ENCODE measurements at regions not wholly inside any gene's neighbourhood (a gene's known extent, or its start where the extent isn't known, plus 50 kb on each side); places are given as distances from the start of the nearest gene placed in this dataset.
"Not testable (repeated sequence)": the region's sequence is repeated elsewhere in the genome, so short reads cannot be mapped to it uniquely, and the experiment has no call there.

DNA sequence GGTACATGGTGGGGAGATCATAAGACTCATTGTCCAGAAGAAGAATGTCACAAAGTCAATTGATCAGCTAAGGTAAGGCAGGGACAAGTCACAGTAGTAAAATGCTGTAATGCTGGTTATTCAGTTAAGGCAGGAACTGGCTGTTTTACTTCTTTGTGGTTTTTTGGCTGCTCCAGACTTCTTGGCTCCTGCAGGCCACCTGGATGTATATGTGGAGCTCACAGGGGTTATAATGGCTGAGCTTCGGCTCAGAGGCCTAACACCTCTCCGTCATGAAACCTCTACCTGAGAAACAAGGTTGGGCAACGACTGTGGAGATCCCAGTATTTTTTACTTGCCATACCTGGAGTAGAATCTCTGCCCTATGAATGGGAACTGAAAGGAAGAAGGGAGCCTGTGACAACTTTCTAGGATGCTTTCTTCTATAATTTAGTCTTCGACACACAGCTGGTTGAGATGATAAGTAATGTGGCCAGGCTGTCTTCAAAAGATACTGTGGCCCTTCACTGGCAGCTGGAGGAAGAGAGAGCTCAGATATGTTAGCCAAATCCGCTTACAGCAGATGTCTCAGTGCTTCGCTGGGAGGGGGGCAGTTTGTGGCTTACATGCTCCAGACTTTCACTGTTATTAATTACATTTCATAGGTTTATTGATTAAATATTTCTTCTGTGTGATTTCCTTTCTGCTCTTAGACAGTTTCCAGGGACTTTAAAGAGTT lies 887.8 kb downstream of the IGSF11 start:
- TF ChIP-seq, protein P1, sequence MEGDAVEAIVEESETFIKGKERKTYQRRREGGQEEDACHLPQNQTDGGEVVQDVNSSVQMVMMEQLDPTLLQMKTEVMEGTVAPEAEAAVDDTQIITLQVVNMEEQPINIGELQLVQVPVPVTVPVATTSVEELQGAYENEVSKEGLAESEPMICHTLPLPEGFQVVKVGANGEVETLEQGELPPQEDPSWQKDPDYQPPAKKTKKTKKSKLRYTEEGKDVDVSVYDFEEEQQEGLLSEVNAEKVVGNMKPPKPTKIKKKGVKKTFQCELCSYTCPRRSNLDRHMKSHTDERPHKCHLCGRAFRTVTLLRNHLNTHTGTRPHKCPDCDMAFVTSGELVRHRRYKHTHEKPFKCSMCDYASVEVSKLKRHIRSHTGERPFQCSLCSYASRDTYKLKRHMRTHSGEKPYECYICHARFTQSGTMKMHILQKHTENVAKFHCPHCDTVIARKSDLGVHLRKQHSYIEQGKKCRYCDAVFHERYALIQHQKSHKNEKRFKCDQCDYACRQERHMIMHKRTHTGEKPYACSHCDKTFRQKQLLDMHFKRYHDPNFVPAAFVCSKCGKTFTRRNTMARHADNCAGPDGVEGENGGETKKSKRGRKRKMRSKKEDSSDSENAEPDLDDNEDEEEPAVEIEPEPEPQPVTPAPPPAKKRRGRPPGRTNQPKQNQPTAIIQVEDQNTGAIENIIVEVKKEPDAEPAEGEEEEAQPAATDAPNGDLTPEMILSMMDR (IDR thresholded peaks at IDR 0.05), result no peak
- no peak for TF ChIP-seq POLR2A (IDR thresholded peaks at IDR 0.05)
- WGBS, 4 donors, result 76 to 87% (median 81%) methylated on average over 6 of the region's 6 CpGs
- intact Hi-C loops (cut with DNase I), result no loop called here

DNA sequence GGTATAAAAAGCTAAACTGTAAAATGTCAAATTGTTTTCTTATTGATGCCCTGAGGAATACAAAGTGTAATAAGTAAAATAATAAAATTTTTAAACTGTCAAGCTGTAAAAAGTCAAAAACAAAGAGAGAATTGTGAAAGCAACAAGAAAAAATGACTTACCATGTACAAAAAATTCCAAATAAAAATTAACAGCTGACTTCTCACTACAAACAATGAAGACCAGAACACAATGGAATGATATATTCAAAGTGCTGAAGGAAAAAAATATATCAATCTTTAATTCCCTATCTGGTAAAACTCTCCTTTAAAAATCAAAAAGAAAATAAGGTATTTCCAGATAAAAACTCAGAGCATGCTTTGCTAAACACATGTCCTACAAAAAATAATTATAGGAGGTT lies 883.5 kb downstream of the IGSF11 start:
- no peaks in the 10 kb centered on the region for H3K36me3 ChIP-seq (replicated peaks in 1 of 2)
- no peaks in the 10 kb centered on the region for H3K4me1 ChIP-seq (replicated peaks in 1 of 2)
- H3K4me3 ChIP-seq, result no peak overlapping the region
- no peak for TF ChIP-seq POLR2A (IDR thresholded peaks at IDR 0.05)
- TF ChIP-seq, protein P1 (IDR thresholded peaks at IDR 0.05), result no peak
- no peaks in the 10 kb centered on the region for H3K27me3 ChIP-seq
- no peak for DNase-seq
- peaks cover 0 to 22% (median 10%) of the 10 kb centered on the region in 3 donors for H3K9me3 ChIP-seq (replicated peaks in 1 of 3)
- H3K27ac ChIP-seq, result no peak overlapping the region
- intact Hi-C loops (cut with DNase I), result no loop called here

More for the DNA sequence above, 887.8 kb downstream of the IGSF11 start:
- Histone ChIP-seq H3K27me3 (peaks cover 5% of the 10 kb centered on the region), H3K36me3 (replicated peaks in 1 of 2) (no peaks in the 10 kb centered on the region), H3K4me1 (replicated peaks in 1 of 2) (no peaks in the 10 kb centered on the region), H3K27ac (no peak overlapping the region), H3K9me3 (replicated peaks in 1 of 3) (peaks cover 0 to 11% (median 10%) of the 10 kb centered on the region in 3 donors), H3K4me3 (no peak overlapping the region)
- no peak for DNase-seq

DNA sequence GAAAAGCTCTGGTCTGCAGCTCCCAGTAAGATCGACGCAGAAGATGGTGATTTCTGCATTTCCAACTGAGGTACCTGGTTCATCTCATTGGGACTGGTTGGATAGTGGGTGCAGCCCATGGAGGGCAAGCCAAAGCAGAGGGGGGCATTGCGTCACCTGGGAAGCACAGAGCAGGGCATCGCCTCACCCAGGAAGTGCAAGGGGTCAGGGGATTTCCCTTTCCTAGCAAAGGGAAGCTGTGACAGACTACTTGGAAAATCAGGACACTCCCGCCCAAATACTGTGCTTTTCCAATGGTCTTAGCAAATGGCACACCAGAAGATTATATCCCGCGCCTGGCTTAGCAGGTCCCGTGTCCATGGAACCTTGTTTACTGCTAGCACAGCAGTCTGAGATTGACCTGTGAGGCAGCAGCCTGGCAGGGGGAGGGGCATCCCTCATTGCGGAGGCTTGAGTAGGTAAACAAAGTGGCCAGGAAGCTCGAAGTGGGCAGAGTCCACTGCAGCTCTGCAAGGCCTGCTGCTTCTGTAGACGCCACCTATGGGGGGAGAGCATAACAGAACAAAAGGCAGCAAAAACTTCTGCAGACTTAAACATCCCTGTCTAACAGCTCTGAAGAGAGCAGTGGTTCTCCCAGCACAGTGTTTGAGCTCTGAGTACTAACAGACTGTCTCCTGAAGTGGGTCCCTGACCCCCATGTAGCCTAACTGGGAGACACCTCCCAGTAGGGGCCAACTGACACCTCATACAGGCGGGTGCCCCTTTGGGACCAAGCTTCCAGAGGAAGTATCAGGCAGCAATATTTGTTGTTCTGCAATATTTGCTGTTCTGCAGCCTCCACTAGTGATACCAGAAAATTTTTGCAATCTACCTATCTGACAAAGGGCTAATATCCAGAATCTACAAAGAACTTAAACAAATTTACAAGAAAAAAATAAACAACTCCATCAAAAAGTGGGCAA lies 871.7 kb downstream of the IGSF11 start:
- intact Hi-C loops (cut with DNase I); DNase-seq; H3K27me3 ChIP-seq; H3K4me3 ChIP-seq; H3K27ac ChIP-seq; H3K9me3 ChIP-seq (replicated peaks in 1 of 3); H3K4me1 ChIP-seq (replicated peaks in 1 of 2); H3K36me3 ChIP-seq (replicated peaks in 1 of 2): not testable (repeated sequence)
- WGBS, 4 donors, result 79 to 91% (median 85%) methylated on average over 8 to 12 of the region's 12 CpGs

DNA sequence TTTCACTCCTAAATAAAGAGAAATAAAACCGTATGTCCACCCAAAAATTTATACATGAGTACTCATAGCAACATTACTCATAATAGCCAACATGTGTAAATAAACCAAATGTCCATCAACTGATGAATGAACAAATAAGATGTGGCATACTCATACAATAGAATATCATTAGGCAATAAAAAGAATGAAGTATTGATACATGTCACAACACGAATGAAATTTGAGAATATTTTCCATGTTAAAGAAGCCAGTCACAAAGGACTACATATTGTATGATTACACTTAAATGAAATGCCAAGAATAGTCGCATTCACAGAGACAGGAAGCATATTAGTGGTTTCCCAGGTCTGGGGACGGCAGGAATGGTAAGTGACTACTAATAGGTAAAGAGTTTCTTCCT lies 869.2 kb downstream of the IGSF11 start:
- WGBS, 4 donors, result 63 to 76% (median 66%) methylated on average over 4 of the region's 4 CpGs
- TF ChIP-seq, protein P1 (IDR thresholded peaks at IDR 0.05), result no peak
- TF ChIP-seq POLR2A (IDR thresholded peaks at IDR 0.05), result no peak
- H3K9me3 ChIP-seq (replicated peaks in 1 of 3), result no peaks in the 10 kb centered on the region
- no peaks in the 10 kb centered on the region for H3K27me3 ChIP-seq
- H3K36me3 ChIP-seq (replicated peaks in 1 of 2), result no peaks in the 10 kb centered on the region
- no peaks in the 10 kb centered on the region for H3K4me1 ChIP-seq (replicated peaks in 1 of 2)
- DNase-seq, result no peak
- H3K4me3 ChIP-seq, result no peak overlapping the region
- no peak overlapping the region for H3K27ac ChIP-seq
- intact Hi-C loops (cut with DNase I), result no loop called here

Data from adrenal gland (tissue), 9 donors.